Cerebellar cortex (tissue), 1 donor: ENCODE measurements at regions not wholly inside any gene's neighbourhood (a gene's known extent, or its start where the extent isn't known, plus 50 kb on each side); places are given as distances from the start of the nearest gene placed in this dataset.

Source experiments
- DNase-seq: peaks from one replicate; pipeline ENCODE4 v3.0.0-alpha.2; 2015; ENCODE audit warnings: low spot score

DNA sequence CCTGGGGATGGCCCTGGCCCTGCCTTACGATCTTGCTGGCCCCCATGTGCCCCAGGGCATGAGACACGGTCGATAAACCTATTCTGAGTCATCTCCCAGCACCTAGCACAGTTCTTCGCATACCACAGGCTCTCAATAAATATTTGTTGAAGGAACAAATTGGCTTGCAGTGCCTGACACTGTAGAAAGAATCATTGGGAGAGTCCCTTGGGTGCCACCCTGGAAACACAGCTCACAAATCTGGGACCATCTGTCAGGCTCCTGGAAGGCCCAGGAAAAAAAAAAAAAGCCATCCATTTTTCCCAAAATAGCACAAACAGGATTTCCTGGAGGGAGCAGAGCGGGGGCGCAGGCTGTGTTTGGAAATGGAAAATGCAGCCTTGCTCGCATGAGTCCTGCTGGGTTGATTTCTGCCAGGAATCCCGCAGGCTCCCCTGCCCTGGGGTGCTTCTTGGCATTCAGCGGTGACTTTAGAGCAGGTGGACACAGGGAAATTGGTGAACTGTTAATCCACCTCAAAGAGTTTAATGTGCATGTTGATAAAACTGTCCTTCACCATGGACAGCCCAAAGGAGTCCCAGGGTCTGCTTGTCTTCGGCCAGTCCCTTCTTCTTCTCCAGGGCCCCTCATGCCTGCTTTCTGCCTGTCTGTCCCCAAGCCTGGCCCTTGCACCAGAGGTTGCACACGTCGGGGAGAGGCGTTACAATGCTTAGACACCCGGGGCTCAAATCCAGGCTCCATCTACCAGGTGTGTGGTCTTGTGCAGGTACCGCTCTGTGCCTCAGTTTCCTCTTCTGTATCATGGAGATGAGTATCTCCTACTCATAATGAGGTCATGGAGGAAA is 106.1 kb upstream of the RFLNA start:
- peak; percentile 75 for DNase-seq

DNA sequence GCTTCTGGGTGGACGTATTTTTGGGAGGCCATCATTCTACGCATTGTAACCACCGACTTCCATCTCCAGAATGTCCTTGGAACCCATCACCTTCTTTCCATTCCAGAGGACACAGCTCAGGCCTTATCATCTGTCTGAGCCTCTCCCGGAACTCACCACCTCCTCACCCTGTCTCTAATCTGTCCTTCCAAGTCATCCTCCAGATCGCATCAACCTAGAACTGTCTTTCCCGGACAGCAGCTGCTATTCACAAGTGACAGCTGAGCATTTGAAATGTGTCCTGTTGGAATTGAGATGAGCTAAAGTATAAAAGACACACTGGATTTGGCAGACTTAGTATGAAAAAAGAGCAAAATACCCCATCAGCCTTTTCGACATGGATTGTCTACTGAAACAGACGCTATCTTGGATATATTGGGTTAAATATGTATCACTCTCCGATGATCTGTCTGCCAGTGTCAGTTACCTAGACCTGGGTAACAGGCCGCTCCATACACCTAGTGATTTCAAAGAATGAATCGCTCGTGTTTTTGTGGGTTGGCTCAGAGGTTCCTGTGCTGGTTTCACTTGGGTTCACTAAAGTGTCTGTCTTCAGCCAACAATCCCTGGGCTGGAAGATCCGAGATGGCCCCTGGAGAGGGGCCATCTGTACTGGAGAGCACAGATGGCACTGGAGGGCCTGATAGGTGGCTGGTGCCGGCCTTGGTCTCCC is 104.4 kb upstream of the RFLNA start:
- DNase-seq: peak; percentile 5

GRCh38 chr12:124191024-124191359 is 103.9 kb upstream of the RFLNA start:
- peak; percentile 58 for DNase-seq

DNA sequence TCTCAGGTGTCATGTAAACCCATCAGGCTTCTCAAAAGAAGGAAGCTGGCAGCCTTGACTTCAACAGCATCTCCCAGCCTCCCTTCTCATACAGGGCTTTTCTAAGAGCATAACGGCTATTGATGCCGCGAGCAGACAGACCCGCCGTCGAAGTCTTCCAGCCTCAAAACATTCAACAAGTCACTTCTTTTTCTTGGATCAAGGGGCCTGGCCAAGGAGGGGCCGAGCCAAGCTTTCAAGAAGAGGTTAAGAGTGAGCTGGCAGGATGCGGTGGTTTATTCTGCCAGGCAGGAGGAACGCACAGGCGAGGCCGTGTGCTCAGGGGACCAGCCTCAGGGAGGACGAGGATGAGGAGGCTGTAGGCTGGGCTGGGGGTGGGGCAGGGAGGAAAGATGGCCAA is 102.9 kb upstream of the RFLNA start:
- DNase-seq: no peak

- no peak for DNase-seq
Observed at GRCh38 chr12:124194264-124194892, 100.5 kb upstream of the RFLNA start.

GRCh38 chr12:124194893-124195566 is 99.9 kb upstream of the RFLNA start:
- no peak for DNase-seq

GRCh38 chr12:124195567-124195942 is 99.3 kb upstream of the RFLNA start:
- DNase-seq: no peak

- no peak for DNase-seq
Observed at GRCh38 chr12:124196236-124196635, 98.7 kb upstream of the RFLNA start.

GRCh38 chr12:124201248-124201647 is 93.6 kb upstream of the RFLNA start:
- no peak for DNase-seq

- DNase-seq: no peak
Observed at GRCh38 chr12:124203176-124203575, 91.7 kb upstream of the RFLNA start.

DNA sequence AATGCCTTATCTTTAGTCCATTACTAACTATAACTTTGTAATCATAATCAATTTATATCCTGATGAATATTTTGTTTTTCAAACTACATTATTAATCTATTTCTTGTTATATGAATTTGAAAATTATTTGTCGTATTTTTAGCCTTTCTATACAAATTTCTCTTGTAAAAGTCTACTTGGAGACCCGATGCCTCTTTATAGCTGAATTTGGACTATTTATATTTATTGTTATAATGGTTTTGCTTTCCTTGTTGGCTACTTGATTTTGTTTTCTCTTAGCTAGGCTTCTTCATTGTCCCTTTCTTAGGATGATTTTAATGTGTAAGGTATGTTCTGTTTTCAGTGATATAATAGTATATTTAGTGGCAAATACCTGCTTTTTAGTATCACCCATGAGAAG is 89.5 kb upstream of the RFLNA start:
- no peak for DNase-seq

DNA sequence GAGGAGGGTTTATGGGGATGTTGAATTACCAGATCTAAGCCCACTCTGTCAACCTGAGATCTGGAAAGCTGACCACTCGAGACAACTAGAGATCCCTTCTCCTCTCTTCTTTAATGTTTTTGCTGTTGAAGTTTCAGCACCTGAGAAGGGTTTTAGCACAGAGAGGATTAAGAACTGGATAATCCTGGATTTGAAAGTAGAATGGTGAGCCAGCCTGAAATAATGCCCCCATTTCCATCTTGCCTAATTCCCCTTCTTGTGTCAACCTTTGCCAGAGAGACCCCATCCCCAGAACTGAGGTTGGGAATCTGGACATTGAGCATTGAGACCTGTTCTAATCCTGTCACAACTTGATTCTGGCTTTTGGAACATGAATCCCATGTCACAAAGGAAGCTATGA is 87.8 kb upstream of the RFLNA start:
- DNase-seq: no peak

DNA sequence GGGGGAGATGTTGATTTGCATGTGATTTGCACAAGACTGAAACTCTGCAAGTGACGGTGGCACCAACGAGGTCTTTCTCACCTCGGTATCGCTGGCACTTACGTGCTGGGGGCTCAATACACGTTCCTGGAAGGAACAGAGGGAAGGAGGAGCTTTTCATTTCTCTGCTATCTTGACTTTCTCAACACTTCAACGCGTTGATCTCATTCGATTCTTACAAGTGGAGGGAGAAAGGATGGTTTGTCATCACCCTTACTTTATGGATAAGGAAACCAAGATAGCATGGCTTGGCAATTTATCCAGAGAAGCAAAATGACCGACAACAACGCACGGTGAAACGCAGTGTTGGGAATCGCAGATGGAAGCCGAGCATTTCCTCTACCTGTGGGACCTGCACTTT is 87.3 kb upstream of the RFLNA start:
- no peak for DNase-seq

- DNase-seq: no peak
Observed at GRCh38 chr12:124208489-124208888, 86.4 kb upstream of the RFLNA start.

DNA sequence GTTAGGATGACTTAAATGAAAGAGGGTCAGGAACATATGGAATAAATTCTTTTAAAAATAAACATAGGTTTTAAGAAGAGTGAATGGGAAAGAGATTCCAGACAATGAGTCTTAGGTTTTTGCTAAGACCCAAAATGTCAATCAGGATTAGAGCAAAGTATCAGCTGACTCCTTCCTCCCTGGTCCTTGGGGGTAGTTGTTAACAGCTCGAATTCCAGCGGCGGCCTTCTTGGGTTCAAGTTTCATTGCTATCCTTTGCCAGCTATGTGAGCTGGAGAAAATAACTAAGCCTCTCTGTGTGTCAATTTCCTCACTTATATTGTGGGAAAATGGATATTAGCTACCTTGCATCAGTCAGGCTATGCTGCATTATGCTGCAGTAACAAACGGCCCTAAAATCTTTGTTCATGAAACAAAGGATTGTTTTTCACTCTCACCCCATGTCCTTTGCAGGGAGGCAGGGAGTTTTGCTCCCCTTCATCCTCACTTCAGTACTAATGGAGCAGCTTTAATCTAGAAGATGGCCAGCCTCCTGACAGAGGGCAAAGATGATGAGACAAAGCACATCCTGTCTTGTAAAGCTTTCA is 83.8 kb upstream of the RFLNA start:
- DNase-seq: no peak

DNA sequence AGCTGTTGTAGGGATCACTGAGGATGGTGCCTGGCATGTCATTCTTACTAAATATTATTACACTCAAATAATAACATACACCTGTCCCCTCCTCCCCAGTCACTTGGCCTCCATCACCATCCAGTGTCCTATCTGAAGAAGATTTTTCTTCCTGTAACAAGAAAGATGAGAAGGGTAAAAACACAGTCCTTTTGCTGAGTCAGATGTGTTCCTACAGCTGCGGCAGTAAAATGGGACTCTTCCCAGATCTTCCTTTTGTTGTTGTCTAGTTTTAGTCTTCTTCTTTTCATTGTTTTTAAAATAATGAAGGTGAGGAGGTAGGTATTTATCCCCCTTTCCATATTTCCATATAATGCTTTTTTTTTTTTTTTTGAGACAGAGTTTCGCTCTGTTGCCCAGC is 83.1 kb upstream of the RFLNA start:
- no peak for DNase-seq

DNA sequence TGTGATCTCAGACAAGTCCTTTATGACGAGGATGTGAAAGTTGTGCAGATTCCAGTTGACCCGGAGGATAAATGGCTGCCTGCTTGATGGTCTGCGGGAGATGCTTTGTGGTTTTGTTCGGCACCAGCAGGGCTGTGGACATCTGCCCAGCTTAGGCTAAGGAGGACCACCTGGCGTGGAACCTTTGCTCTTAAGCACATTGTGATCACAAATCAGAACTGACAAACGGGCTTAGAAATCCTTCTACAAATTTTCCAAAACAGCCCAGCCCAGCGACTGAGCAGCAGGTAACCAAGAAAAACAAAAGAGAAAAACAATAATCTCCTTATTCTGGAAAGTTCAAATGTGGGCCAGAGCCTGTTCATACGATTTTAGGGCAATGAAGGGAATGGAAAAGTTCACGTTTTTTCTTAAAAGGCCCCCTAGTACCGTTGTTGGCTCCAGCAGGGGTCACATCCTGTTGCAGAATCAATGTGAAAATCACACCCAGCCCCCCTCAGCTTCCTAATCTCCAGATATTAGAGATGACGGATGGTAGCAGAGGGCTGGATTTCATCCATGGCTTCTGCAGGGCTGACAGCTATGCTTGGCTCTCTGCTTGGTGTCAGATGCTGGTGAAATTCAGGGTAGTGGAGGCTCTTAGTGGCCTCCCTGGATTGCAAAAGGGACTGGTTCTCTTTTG is 81.1 kb upstream of the RFLNA start:
- no peak for DNase-seq

GRCh38 chr12:124214574-124214973 is 80.3 kb upstream of the RFLNA start:
- no peak for DNase-seq

DNA sequence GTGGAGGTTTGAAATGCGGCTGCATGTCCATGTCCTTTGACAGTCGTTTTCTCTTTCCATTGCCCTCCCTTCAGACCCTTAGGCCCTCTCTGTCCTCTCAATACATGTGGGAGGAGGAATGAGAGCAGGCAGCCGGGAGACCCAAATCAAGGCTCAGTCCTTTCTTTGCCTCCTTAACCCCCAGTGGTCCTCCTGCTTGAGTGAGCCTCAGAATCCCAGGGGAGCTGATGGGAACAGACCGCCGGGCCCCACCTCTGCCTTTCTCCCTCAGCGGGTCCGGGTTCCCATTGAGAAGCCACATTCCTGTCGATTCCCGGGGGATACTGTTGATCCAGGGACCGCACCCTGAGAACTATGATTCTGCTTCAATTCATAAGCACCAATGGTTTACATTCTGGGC is 77.9 kb upstream of the RFLNA start:
- no peak for DNase-seq

GRCh38 chr12:124217508-124218242 is 77.2 kb upstream of the RFLNA start:
- DNase-seq: peak; percentile 41

DNA sequence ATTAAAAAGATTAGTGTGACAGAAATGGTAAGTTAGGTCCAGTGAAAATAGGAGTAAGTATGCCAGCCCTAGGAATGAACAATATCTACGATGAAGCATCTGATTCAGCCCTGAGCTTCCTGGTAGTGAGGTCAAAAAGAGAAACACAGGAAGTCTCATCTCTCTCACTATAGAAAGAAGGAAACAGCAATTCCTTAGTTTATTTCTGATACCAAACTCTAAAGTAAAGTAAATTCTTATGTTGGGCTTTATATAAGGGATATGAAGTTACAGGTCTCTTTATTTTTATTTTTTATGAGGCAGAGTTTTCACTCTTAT is 76.7 kb upstream of the RFLNA start:
- DNase-seq: no peak
